ACHN (cell line): ENCODE measurements at regions not wholly inside any gene's neighbourhood (a gene's known extent, or its start where the extent isn't known, plus 50 kb on each side); places are given as distances from the start of the nearest gene placed in this dataset.
"Not testable (repeated sequence)": the region's sequence is repeated elsewhere in the genome, so short reads cannot be mapped to it uniquely, and the experiment has no call there.

Source experiments
- DNase-seq: peaks from one replicate; pipeline ENCODE4 v3.0.0-alpha.2; 2015
- in situ Hi-C: cut with HindIII; loops from 2 replicates; pipeline ENCODE4 v1.10.0; 2017; ENCODE audit warnings: low sequenced_read_pairs, low pct_ligation_motif_present, low pct_unique_long_range_greater_than_20kb

DNA sequence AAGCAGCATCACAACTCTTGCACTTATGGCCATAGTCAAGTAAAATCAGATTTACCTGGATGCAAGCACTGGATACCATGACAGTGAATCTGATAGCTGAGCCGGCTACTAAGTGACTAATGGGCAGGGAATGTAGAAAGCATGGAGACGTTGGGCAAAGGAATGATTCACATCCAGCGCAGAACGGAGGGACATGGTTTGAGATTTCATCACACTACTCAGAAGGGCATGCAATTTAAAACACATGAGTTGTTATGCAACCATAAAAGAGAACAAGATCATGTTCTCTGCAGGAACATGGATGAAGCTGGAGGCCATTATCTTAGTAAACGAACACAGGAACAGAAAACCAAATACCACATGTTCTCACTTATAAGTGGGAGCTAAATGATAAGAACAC lies 169.1 kb upstream of the PIK3R1 start:
- DNase-seq = peak; percentile 89
- in situ Hi-C loops = no loop called here

DNA sequence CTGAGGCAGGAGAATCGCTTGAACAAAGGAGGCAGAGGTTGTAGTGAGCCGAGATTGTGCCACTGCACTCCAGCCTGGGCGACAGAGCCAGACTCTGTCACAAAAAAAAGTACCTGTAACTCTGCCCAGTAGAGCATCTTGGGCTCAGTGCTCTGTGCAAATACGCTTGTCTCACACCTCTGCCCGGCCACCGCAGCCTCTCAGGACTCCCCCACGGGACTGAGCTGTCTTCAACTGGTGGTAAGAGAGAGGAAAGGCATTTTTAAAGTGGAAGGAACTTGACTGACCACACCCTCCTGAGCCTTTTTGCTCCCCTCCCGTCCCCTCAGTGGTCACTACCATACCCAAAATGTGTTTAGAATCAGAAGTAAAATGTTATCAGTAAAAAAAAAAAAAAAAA lies 174.3 kb upstream of the PIK3R1 start:
- DNase-seq = no peak

DNA sequence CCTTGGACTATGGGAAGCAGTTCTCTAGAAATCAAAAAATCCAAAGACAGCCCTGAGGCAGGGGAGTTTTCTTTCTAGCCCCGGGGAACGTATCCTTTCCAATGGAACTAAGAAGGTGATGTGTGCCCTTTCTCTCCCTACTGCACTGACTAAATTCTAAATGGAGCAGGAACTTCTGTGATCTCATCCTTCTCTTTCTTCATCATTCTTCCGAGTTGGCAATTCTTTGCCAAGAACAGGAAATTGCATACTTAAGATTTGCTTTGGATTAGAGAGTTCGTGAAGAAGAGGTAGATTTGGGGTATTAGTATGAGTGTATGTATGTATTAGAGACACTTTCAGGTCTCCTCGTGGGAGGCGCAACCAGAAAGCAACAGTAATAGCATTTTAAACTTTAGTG lies 178.0 kb upstream of the PIK3R1 start:
- in situ Hi-C loops = no loop called here
- DNase-seq = no peak

More for the DNA sequence above, 174.3 kb upstream of the PIK3R1 start:
- in situ Hi-C loops = no loop called here

DNA sequence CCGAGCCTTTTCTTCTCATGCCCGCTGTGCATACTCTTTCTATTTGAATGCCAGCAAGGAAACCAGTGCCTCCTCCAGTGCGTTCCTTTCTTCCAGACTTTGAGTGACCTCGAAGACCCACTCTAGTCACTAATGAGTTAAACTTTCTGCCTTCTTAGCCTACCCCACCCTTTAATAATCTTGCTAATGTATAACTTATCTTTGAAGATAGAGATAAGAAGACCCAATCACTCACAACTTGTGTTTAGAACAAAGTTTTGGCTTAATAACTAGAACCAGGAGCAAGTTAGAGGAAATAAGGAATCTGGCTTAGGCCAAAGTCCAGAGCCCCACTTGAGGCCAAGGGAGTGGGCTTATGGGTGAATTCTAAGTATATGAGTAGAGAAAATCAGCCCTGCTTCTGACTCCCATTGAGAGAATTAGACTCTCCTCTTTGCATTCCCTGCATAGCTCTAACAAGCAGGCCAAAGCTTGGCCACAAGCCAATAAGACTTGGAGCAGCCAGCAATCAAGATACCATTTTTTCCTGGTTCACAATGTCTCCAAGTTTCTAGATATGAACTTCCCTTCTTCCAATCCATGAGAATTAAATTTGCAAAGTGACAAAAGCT lies 181.5 kb upstream of the PIK3R1 start:
- in situ Hi-C loops = no loop called here
- no peak for DNase-seq

GRCh38 chr5:68033029-68033428 lies 182.5 kb upstream of the PIK3R1 start:
- DNase-seq = no peak
- in situ Hi-C loops = no loop called here

GRCh38 chr5:68032216-68032762 lies 183.3 kb upstream of the PIK3R1 start:
- in situ Hi-C loops = no loop called here
- no peak for DNase-seq

- no peak for DNase-seq
- in situ Hi-C loops = no loop called here
Observed at GRCh38 chr5:68028131-68028727, 187.3 kb upstream of the PIK3R1 start.

- no peak for DNase-seq
- in situ Hi-C loops = no loop called here
Observed at GRCh38 chr5:68027519-68027918, 188.0 kb upstream of the PIK3R1 start.

DNA sequence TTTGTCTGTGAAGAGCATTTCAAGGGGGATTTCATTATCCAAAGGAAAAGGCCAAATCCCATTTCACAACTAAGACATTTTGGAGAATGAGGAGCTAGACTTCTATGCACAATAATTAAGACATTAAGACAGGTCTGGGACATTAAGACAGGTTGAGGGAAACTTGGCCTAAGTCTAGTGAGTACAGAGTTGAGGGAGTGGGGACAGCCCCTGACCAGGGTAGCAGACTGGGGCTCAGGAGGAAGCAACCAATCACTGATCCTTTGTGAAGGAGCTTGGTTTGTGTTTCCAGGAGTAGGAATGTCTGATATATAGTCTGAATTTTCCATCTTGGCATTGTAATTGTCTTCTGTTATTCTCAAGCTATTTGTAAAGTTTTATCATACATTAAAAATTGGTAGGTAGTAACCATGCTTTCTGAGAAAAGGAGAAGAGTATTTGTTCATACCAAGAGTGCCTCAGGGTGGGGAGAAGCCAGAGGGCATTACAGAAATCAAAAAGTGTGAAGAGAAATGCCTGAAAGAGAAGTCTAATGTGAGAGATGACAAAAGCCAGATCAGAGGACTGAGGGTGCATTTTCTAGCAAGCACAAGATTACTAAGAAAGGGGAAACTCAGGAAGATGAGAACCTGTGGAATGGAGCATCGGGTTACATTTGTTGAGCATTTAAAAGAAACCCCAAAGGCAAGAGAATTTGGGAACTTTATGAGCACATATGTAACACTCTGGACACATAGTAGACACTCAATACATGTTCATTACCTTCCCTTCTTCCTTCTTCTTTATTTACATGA lies 189.3 kb upstream of the PIK3R1 start:
- DNase-seq = no peak
- in situ Hi-C loops = no loop called here

DNA sequence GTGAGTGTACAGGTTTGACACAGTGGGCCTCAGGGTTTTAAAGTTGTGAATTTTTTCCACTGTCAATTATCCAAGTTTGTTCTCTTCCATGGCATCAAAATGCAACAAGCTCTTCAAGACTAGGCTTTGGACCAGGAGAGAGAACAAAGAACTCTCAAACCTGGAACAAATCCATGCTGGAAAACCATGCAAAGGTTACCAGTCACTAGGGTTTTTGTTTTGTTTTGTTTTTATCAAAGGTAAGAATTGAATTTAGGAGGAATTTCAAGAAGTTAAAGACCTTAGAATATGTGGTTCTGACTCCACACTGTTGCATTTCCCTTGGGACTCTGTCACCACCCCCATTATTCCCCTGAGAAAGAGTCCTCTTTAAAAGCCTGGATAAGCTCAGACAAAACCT lies 191.1 kb upstream of the PIK3R1 start:
- DNase-seq = no peak
- in situ Hi-C loops = no loop called here

- no peak for DNase-seq
- in situ Hi-C loops = no loop called here
Observed at GRCh38 chr5:68021916-68022315, 193.6 kb upstream of the PIK3R1 start.

DNA sequence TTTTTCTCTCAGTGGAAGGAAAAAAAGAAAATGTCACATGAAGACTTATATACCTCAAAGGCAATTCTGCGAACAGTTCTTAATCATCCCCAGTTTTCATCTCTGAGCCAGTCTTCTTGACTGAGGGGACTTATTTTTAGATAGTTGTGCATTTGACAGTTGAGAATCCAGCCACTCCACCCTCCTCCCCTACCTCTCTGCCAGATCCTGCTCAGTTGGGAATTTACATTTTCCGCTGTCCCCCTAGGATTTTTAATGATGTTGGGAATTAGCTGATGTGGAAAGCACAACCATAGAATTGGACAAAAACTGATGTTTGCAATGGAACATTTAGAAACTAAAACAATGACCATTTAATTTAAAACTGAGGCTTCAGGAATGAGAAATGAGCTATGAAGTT lies 194.3 kb upstream of the PIK3R1 start:
- in situ Hi-C loops = no loop called here
- no peak for DNase-seq

GRCh38 chr5:68020461-68020969 lies 195.0 kb upstream of the PIK3R1 start:
- in situ Hi-C loops, DNase-seq: not testable (repeated sequence)

DNA sequence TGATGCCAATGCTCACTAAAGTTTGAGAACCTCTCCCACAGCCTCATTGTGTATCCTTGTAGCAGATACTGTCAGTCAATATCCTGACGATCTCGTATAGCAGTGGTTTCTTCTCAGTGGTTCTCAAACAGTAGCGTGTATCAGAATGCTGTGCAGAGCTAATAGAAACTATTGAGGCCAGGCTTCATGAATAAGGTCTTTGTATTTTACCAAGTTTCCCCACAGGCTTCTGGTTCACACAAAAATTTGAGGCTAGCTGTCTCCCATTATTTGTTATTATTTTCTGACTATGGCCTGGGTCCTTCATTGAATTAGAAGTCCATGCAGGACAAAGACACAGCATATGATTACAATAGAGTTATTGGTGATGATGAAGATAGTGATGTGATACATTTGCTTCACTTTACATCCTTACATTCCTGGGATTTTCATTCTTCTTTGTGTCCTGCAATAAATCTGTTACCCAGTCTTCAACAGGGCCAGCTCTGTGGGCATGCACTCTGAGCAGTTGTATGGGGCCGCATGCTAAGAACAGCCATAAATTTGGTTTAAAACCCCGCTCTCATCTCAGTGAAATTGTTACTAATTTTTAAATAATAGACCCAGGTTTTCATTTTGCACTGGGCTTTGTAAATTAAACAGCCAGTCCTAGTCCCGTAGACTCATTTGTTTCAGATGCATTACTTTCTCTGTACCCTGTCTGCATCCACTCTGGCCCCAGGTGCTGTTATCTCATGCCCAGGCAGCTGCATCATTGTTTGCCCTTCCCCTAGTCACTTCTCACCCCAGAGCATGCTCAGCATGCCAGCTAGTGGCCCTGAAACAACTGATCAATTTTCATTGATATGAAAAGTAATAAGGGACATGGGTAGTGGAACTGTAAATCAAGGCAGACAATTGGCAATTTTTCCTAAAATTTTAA lies 199.9 kb upstream of the PIK3R1 start:
- DNase-seq = no peak
- in situ Hi-C loops = no loop called here

DNA sequence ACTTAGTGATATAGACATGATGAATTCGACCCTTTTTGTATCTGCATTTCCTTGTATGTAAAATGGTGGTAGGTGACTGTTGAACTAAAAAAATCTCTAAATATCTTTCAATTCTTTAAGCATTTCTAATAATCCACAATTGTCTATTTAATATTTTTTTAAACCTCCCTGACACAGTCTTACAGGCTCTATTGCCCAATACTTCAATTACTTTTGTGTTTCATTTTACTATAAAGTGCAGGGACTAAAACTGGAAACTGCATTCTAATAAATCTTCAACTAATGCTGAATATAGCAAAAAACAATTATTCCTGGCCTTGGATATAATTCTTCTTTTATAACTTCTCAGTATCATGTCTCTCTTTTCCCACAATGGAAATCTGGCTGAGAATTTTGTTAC lies 202.7 kb upstream of the PIK3R1 start:
- in situ Hi-C loops = no loop called here
- DNase-seq = no peak

GRCh38 chr5:68012429-68012828 lies 203.1 kb upstream of the PIK3R1 start:
- in situ Hi-C loops = no loop called here
- DNase-seq = no peak

DNA sequence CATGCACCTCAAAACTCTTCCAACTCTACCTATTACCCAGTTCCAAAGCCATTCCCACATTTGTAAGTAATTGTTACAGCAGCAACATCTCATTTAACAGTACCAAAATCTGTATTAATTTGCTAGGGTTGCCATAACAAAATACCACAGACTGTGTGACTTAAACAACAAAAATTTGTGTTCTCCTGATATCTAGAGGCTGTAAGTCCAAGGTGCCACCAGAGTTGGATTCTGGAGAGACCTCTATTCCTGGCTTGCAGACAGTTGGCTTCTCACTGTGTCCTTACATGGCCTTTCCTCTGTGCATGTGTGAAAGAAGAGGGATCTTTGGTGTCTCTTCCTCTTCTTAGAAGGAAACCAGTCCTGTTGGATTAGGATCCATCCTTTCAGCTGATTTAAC lies 203.8 kb upstream of the PIK3R1 start:
- in situ Hi-C loops = no loop called here
- no peak for DNase-seq

DNA sequence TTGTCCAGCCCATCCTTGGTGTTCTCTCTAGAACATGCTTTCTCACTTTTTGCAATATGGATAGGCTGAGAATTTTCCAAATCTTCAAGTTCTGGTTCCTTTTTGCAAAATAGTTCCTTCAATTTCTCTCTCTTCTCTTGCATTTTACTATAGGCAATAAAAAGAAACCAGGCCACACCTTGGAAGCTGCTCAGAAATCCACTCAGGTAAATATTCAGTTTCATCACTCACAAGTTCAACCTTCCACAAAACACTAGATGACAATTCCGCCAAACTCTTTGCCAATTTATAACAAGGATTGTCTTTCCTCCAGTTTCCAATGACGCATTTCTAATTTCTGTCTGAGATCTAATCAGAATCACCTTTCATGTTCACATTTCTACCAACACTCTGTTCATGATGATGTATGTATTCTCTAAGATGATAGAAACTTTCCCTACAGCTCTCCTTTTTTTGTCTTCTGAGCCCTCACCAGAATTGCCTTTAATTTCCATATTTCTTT lies 204.2 kb upstream of the PIK3R1 start:
- DNase-seq = no peak
- in situ Hi-C loops = no loop called here
